Esophagus squamous epithelium (tissue), 4 donors: ENCODE measurements at regions not wholly inside any gene's neighbourhood (a gene's known extent, or its start where the extent isn't known, plus 50 kb on each side); places are given as distances from the start of the nearest gene placed in this dataset.

ENCODE experiments used
- POLR2A ChIP-seq, 4 donors: fragments of 450-650 bp; IDR thresholded peaks; one replicate each; pipeline ENCODE4 v1.6.1; 2017; ENCODE audit warnings: antibody characterized with exemption in 4 of 4, mild to moderate bottlenecking in 4 of 4, moderate library complexity in 3 of 4
- TF ChIP-seq, protein P1 (sequence below), 6 experiments: fragments of 450-650 bp in 4 of 6; fragments of 200-600 bp in 2 of 6; sonication (generic) in 2 of 6; IDR thresholded peaks; one replicate each; pipeline ENCODE4 v1.5.1; 2016 to 2019; ENCODE audit warnings: antibody characterized with exemption in 6 of 6, mild to moderate bottlenecking in 4 of 6, moderate library complexity in 4 of 6

DNA sequence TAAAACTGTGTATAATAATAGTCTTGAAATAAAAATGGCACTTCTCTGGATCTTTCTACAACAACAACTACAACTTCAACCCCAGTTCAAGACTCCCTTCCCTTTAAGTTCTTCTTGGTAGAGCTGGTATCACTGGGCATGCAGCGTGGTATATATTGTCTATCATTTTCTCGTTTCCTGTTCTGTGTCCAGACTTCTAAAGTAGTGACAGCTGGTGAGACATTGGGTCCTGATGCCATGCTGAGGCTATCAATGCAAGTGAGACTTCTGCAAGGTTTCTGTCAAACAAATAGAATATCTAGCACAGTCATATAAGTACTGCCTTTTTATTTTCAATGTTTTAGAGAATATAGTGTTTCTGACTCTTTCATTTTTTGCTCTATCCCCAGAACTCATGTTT, 123.0 kb upstream of the GRIN3A start:
- TF ChIP-seq, protein P1, sequence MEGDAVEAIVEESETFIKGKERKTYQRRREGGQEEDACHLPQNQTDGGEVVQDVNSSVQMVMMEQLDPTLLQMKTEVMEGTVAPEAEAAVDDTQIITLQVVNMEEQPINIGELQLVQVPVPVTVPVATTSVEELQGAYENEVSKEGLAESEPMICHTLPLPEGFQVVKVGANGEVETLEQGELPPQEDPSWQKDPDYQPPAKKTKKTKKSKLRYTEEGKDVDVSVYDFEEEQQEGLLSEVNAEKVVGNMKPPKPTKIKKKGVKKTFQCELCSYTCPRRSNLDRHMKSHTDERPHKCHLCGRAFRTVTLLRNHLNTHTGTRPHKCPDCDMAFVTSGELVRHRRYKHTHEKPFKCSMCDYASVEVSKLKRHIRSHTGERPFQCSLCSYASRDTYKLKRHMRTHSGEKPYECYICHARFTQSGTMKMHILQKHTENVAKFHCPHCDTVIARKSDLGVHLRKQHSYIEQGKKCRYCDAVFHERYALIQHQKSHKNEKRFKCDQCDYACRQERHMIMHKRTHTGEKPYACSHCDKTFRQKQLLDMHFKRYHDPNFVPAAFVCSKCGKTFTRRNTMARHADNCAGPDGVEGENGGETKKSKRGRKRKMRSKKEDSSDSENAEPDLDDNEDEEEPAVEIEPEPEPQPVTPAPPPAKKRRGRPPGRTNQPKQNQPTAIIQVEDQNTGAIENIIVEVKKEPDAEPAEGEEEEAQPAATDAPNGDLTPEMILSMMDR (IDR thresholded peaks at IDR 0.05), result no peak
- no peak for TF ChIP-seq POLR2A (IDR thresholded peaks at IDR 0.05)
